Endothelial cell of umbilical vein (primary cell): ENCODE measurements at regions not wholly inside any gene's neighbourhood (a gene's known extent, or its start where the extent isn't known, plus 50 kb on each side); places are given as distances from the start of the nearest gene placed in this dataset.

Experiments
- EZH2 ChIP-seq: IDR thresholded peaks from 2 replicates; pipeline ENCODE4 v1.6.1; 2012; ENCODE audit warnings: borderline replicate concordance, low read depth, mild to moderate bottlenecking, moderate library complexity, low read length, inconsistent platforms; ENCODE audit not compliant: severe bottlenecking
- GATA2 ChIP-seq: IDR thresholded peaks from 2 replicates; pipeline ENCODE4 v1.7.0; 2011; ENCODE audit warnings: low read depth, mild to moderate bottlenecking, moderate library complexity, mixed read lengths, low read length; ENCODE audit not compliant: insufficient read length, insufficient read depth
- JUN ChIP-seq: IDR thresholded peaks from 2 replicates; pipeline ENCODE4 v1.6.1; 2011; ENCODE audit warnings: borderline replicate concordance, low read depth; ENCODE audit not compliant: insufficient read length, insufficient read depth
- POLR2A ChIP-seq: IDR thresholded peaks from 2 replicates; pipeline ENCODE4 v1.6.1; 2012; ENCODE audit warnings: low read depth, mild to moderate bottlenecking, control low read depth, low read length
- POLR2AphosphoS5 ChIP-seq: IDR thresholded peaks from 2 replicates; pipeline ENCODE4 v1.6.1; 2012; ENCODE audit warnings: low read depth, mild to moderate bottlenecking, control low read depth, low read length, moderate library complexity; ENCODE audit not compliant: insufficient read depth
- TF ChIP-seq, protein P1 (sequence below), 2 donors: IDR thresholded peaks; 1 replicate in 1 of 2; 2 replicates in 1 of 2; pipeline ENCODE4 v1.5.1; 2011; ENCODE audit warnings: low read length in 2 of 2, mild to moderate bottlenecking in 2 of 2, moderate library complexity in 2 of 2, control low read depth in 1 of 2, inconsistent platforms in 1 of 2, low read depth in 1 of 2; ENCODE audit not compliant: insufficient read depth in 1 of 2; ENCODE audit errors: extremely low read depth in 1 of 2

DNA sequence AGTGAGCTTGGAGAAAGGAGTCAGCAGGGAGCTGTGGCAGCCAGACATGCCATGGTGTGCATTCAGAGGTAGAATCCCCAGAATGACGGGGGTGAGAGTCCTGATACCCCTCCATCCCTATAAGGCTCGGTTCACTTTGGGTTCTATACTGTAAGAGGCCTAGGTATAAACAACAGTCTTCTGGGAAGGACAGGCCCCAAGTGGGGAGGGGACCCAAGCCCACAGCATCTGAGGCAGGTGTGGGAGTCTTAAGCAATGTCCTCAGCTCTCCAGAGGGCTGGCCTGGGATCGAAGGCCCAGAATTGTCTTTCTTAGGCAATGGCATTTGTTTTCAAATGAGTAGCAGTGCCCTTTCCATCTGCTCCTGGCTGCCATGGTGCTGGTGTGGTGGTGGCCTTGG lies 50.2 kb upstream of the MAMLD1 start:
- no peak for TF ChIP-seq POLR2A
- TF ChIP-seq, protein P1, sequence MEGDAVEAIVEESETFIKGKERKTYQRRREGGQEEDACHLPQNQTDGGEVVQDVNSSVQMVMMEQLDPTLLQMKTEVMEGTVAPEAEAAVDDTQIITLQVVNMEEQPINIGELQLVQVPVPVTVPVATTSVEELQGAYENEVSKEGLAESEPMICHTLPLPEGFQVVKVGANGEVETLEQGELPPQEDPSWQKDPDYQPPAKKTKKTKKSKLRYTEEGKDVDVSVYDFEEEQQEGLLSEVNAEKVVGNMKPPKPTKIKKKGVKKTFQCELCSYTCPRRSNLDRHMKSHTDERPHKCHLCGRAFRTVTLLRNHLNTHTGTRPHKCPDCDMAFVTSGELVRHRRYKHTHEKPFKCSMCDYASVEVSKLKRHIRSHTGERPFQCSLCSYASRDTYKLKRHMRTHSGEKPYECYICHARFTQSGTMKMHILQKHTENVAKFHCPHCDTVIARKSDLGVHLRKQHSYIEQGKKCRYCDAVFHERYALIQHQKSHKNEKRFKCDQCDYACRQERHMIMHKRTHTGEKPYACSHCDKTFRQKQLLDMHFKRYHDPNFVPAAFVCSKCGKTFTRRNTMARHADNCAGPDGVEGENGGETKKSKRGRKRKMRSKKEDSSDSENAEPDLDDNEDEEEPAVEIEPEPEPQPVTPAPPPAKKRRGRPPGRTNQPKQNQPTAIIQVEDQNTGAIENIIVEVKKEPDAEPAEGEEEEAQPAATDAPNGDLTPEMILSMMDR (IDR thresholded peaks at IDR 0.05; ENCODE audit: extremely low read depth in 1 of 2, insufficient read depth in 1 of 2, low read depth in 1 of 2, low read length in 2 of 2), result no peak
- no peak for TF ChIP-seq POLR2AphosphoS5
- no peak for TF ChIP-seq JUN
- TF ChIP-seq GATA2, result no peak
- no peak for TF ChIP-seq EZH2
